GM23338 (cell line): ENCODE measurements at regions not wholly inside any gene's neighbourhood (a gene's known extent, or its start where the extent isn't known, plus 50 kb on each side); places are given as distances from the start of the nearest gene placed in this dataset.

ENCODE experiments used
- ATAC-seq: fragments of 200-7000 bp; cut with Tn5 transposase; 3 replicates; pipeline ENCODE4 v1.9.1; 2020
- DNase-seq: peaks from one replicate; pipeline ENCODE4 v3.0.0-alpha.2; 2015; ENCODE audit warnings: low spot score
- H2AFZ ChIP-seq: fragments of 200-600 bp; sonication (generic); 2 replicates; pipeline ENCODE4 v1.8.0; 2016; ENCODE audit warnings: antibody characterized with exemption, mild to moderate bottlenecking, moderate library complexity
- H3F3A ChIP-seq: fragments of 200-600 bp; sonication (generic); replicated peaks from 2 replicates; pipeline ENCODE4 v1.8.0; 2017; ENCODE audit warnings: antibody characterized with exemption, mixed run types, low read depth
- H3K27ac ChIP-seq: fragments of 200-600 bp; sonication (generic); 2 replicates; pipeline ENCODE4 v1.6.1; 2016; ENCODE audit warnings: low read depth
- H3K27me3 ChIP-seq: fragments of 200-600 bp; sonication (generic); 2 replicates; pipeline ENCODE4 v1.8.0; 2016; ENCODE audit warnings: mild to moderate bottlenecking, mixed run types, moderate library complexity; ENCODE audit not compliant: insufficient read depth
- H3K36me3 ChIP-seq: fragments of 200-600 bp; sonication (generic); 2 replicates; pipeline ENCODE4 v1.8.0; 2016; ENCODE audit warnings: mild to moderate bottlenecking; ENCODE audit not compliant: insufficient read depth
- H3K4me1 ChIP-seq: fragments of 200-600 bp; sonication (generic); 2 replicates; pipeline ENCODE4 v1.8.0; 2016; ENCODE audit warnings: mild to moderate bottlenecking, moderate library complexity; ENCODE audit not compliant: insufficient read depth
- H3K4me2 ChIP-seq: fragments of 200-600 bp; sonication (generic); 2 replicates; pipeline ENCODE4 v1.7.1; 2017; ENCODE audit warnings: mixed run types
- H3K4me3 ChIP-seq: fragments of 200-600 bp; sonication (generic); 2 replicates; pipeline ENCODE4 v1.6.1; 2016; ENCODE audit warnings: mixed run types
- H3K79me2 ChIP-seq: fragments of 200-600 bp; sonication (generic); replicated peaks from 2 replicates; pipeline ENCODE4 v1.8.0; 2017; ENCODE audit warnings: mild to moderate bottlenecking; ENCODE audit not compliant: insufficient read depth
- H3K9me2 ChIP-seq: fragments of 200-600 bp; sonication (generic); 2 replicates; pipeline ENCODE4 v1.8.0; 2017; ENCODE audit not compliant: insufficient read depth
- H4K20me1 ChIP-seq: fragments of 200-600 bp; sonication (generic); replicated peaks from 2 replicates; pipeline ENCODE4 v1.8.0; 2017; ENCODE audit warnings: mild to moderate bottlenecking; ENCODE audit not compliant: insufficient read depth
- H3K27ac Mint-ChIP-seq: 2 replicates; pipeline ENCODE4 v1.8.0; 2020; ENCODE audit warnings: inconsistent platforms, mild to moderate bottlenecking, moderate library complexity, mixed read lengths
- H3K27me3 Mint-ChIP-seq: 3 replicates; pipeline ENCODE4 v1.8.0; 2022; ENCODE audit warnings: low read depth, mild to moderate bottlenecking, moderate library complexity, mixed read lengths, inconsistent platforms; ENCODE audit not compliant: insufficient read depth, poor library complexity
- H3K36me3 Mint-ChIP-seq: 3 replicates; pipeline ENCODE4 v1.8.0; 2021; ENCODE audit warnings: low read depth, mild to moderate bottlenecking, inconsistent platforms, moderate library complexity, mixed read lengths
- H3K4me1 Mint-ChIP-seq: 3 replicates; pipeline ENCODE4 v1.8.0; 2020; ENCODE audit warnings: mild to moderate bottlenecking, inconsistent platforms, mixed read lengths
- H3K4me3 Mint-ChIP-seq: 3 replicates; pipeline ENCODE4 v1.8.0; 2021; ENCODE audit warnings: moderate library complexity, mild to moderate bottlenecking, inconsistent platforms, mixed read lengths
- H3K9me3 Mint-ChIP-seq: 3 replicates; pipeline ENCODE4 v1.8.0; 2020; ENCODE audit warnings: moderate library complexity, mild to moderate bottlenecking, inconsistent platforms, mixed read lengths
- CREB1 ChIP-seq: fragments of 250-450 bp; sonication (Bioruptor Pico); IDR thresholded peaks from 2 replicates; pipeline ENCODE4 v1.5.0; 2020; ENCODE audit warnings: low read depth, mild to moderate bottlenecking, moderate library complexity
- EZH2 ChIP-seq: fragments of 200-600 bp; sonication (generic); IDR thresholded peaks from one replicate; pipeline ENCODE4 v1.8.0; 2017; ENCODE audit warnings: antibody characterized with exemption, mild to moderate bottlenecking, low read depth; ENCODE audit not compliant: unreplicated experiment
- NANOG ChIP-seq: IDR thresholded peaks from 2 replicates; pipeline ENCODE4 v1.6.1; 2016; ENCODE audit warnings: antibody characterized with exemption, borderline replicate concordance
- STAT1 ChIP-seq: IDR thresholded peaks from one replicate; pipeline ENCODE4 v1.6.1; 2016; ENCODE audit warnings: antibody characterized with exemption; ENCODE audit not compliant: unreplicated experiment
- ZNF331 ChIP-seq: fragments of 250-450 bp; sonication (Bioruptor Pico); IDR thresholded peaks from 2 replicates; pipeline ENCODE4 v1.5.0; 2020; ENCODE audit warnings: low read depth, mild to moderate bottlenecking, moderate library complexity
- TF ChIP-seq, protein P1 (sequence below): IDR thresholded peaks from one replicate; pipeline ENCODE4 v1.6.1; 2018; ENCODE audit warnings: antibody characterized with exemption; ENCODE audit not compliant: unreplicated experiment
- TF ChIP-seq, protein P2 (sequence below), 2 experiments: fragments of 200-600 bp in 1 of 2; sonication (generic) in 1 of 2; conservative IDR thresholded peaks; 2 replicates each; pipeline versions ENCODE4 v1.5.1 to v1.6.1; 2016 to 2017; ENCODE audit warnings: antibody characterized with exemption in 2 of 2, low read depth in 2 of 2, mild to moderate bottlenecking in 2 of 2, moderate library complexity in 1 of 2
- TF ChIP-seq, protein P3 (sequence below): IDR thresholded peaks from 2 replicates; pipeline ENCODE4 v1.6.1; 2016; ENCODE audit warnings: antibody characterized with exemption

DNA sequence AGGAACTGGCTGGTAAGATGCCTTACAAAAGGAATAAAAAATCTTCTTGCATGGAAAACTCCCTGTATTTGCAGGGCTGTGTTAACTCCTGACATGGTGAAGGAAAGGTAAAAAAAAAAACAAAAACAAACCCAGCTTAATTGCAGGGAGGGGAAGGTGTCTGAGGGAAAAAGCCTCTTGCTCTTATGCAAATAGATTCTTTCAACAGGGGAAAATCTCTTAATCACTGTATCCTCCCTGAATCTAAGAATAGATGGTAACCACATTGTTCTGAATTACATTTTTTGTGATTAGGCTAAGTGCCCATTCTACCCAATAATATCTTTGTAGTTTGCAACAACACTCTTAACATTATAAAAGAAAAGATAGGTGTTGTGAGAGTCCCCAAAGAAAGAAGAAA lies 172.6 kb downstream of the RBM46 start:
- H3K36me3 ChIP-seq, result 0 out of 2 replicates have a peak, but pooled peaks cover 1% of the 10 kb centered on the region
- no peak overlapping the region for H3K27ac Mint-ChIP-seq

More for the DNA sequence above, 172.6 kb downstream of the RBM46 start:
- Mint-ChIP-seq H3K27me3 (no peaks in the 10 kb centered on the region), H3K9me3 (peaks cover 56% of the 10 kb centered on the region), H3K4me1 (peaks cover 2% of the 10 kb centered on the region; the same call in 1 of the 3 replicates), H3K4me3 (no peak overlapping the region), H3K36me3 (peaks cover 14% of the 10 kb centered on the region; the same call in 2 of the 3 replicates)
- TF ChIP-seq, protein P1, sequence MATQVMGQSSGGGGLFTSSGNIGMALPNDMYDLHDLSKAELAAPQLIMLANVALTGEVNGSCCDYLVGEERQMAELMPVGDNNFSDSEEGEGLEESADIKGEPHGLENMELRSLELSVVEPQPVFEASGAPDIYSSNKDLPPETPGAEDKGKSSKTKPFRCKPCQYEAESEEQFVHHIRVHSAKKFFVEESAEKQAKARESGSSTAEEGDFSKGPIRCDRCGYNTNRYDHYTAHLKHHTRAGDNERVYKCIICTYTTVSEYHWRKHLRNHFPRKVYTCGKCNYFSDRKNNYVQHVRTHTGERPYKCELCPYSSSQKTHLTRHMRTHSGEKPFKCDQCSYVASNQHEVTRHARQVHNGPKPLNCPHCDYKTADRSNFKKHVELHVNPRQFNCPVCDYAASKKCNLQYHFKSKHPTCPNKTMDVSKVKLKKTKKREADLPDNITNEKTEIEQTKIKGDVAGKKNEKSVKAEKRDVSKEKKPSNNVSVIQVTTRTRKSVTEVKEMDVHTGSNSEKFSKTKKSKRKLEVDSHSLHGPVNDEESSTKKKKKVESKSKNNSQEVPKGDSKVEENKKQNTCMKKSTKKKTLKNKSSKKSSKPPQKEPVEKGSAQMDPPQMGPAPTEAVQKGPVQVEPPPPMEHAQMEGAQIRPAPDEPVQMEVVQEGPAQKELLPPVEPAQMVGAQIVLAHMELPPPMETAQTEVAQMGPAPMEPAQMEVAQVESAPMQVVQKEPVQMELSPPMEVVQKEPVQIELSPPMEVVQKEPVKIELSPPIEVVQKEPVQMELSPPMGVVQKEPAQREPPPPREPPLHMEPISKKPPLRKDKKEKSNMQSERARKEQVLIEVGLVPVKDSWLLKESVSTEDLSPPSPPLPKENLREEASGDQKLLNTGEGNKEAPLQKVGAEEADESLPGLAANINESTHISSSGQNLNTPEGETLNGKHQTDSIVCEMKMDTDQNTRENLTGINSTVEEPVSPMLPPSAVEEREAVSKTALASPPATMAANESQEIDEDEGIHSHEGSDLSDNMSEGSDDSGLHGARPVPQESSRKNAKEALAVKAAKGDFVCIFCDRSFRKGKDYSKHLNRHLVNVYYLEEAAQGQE, result no peak
- TF ChIP-seq ZNF331 (no peak), NANOG (no peak), CREB1 (CRISPR knock-in tag) (no peak), STAT1 (no peak), EZH2 (no peak)
- TF ChIP-seq, protein P2, sequence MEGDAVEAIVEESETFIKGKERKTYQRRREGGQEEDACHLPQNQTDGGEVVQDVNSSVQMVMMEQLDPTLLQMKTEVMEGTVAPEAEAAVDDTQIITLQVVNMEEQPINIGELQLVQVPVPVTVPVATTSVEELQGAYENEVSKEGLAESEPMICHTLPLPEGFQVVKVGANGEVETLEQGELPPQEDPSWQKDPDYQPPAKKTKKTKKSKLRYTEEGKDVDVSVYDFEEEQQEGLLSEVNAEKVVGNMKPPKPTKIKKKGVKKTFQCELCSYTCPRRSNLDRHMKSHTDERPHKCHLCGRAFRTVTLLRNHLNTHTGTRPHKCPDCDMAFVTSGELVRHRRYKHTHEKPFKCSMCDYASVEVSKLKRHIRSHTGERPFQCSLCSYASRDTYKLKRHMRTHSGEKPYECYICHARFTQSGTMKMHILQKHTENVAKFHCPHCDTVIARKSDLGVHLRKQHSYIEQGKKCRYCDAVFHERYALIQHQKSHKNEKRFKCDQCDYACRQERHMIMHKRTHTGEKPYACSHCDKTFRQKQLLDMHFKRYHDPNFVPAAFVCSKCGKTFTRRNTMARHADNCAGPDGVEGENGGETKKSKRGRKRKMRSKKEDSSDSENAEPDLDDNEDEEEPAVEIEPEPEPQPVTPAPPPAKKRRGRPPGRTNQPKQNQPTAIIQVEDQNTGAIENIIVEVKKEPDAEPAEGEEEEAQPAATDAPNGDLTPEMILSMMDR (conservative IDR thresholded peaks at IDR 0.05; ENCODE audit: low read depth in 2 of 2), result no peak
- TF ChIP-seq, protein P3, sequence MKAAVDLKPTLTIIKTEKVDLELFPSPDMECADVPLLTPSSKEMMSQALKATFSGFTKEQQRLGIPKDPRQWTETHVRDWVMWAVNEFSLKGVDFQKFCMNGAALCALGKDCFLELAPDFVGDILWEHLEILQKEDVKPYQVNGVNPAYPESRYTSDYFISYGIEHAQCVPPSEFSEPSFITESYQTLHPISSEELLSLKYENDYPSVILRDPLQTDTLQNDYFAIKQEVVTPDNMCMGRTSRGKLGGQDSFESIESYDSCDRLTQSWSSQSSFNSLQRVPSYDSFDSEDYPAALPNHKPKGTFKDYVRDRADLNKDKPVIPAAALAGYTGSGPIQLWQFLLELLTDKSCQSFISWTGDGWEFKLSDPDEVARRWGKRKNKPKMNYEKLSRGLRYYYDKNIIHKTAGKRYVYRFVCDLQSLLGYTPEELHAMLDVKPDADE, result no peak
- Histone ChIP-seq H3K27me3 (no peaks in the 10 kb centered on the region), H3K4me3 (no peak overlapping the region), H4K20me1 (no peaks in the 10 kb centered on the region), H3K4me2 (no peak overlapping the region), H3K27ac (no peak overlapping the region), H2AFZ (no peak overlapping the region), H3F3A (no peaks in the 10 kb centered on the region), H3K9me2 (no peaks in the 10 kb centered on the region), H3K4me1 (no peaks in the 10 kb centered on the region), H3K79me2 (no peaks in the 10 kb centered on the region)
- no peak for DNase-seq
- ATAC-seq, result no peak
